ENCODE measurements at regions not wholly inside any gene's neighbourhood (a gene's known extent, or its start where the extent isn't known, plus 50 kb on each side); places are given as distances from the start of the nearest gene placed in this dataset.
A peak's percentile ranks its signal among the peaks of the same experiment; 100 is the strongest.

- TF ChIP-seq CTCF (IDR thresholded peaks at IDR 0.05; ENCODE audit: control extremely low read depth, extremely low read depth): no peak
- WGBS, 2 donors: 70 to 87% methylated on average over 3 of the region's 3 CpGs
- ATAC-seq (ENCODE audit: insufficient read depth, low FRiP score): no peak
- no peak overlapping the region for H3K27ac ChIP-seq (ENCODE audit: low read depth in 1 of 2, low read length in 1 of 2)
- H3K4me1 ChIP-seq (ENCODE audit: control insufficient read depth in 5 of 5, insufficient read depth in 5 of 5, low read length in 5 of 5): peaks cover 0 to 2% (median 0%) of the 10 kb centered on the region in 5 donors
- no peak overlapping the region for H3K9ac ChIP-seq (ENCODE audit: insufficient read depth in 1 of 2, low read length in 2 of 2)
- DNase-seq: peak in 1 of 3 donors; percentile 11
- no peaks in the 10 kb centered on the region for H3K36me3 ChIP-seq (ENCODE audit: control insufficient read depth in 4 of 4, insufficient read depth in 4 of 4, low read length in 4 of 4)
- no peaks in the 10 kb centered on the region for H3K9me3 ChIP-seq (ENCODE audit: control insufficient read depth in 4 of 4, insufficient read depth in 3 of 4, low read length in 3 of 4)
- no peak overlapping the region for H3K4me3 ChIP-seq
- no peaks in the 10 kb centered on the region for H3K27me3 ChIP-seq (ENCODE audit: control insufficient read depth in 3 of 3, insufficient read depth in 3 of 3, low read length in 2 of 3)
These were observed 126.3 kb upstream of the EMCN start for GRCh38 chr4:100644150-100644549.

GRCh38 chr4:100641336-100641735, 123.5 kb upstream of the EMCN start:
- no peaks in the 10 kb centered on the region for H3K27me3 ChIP-seq (ENCODE audit: control insufficient read depth in 3 of 3, insufficient read depth in 3 of 3, low read length in 2 of 3)
- no peaks in the 10 kb centered on the region for H3K9me3 ChIP-seq (ENCODE audit: control insufficient read depth in 4 of 4, insufficient read depth in 3 of 4, low read length in 3 of 4)
- TF ChIP-seq CTCF (IDR thresholded peaks at IDR 0.05; ENCODE audit: control extremely low read depth, extremely low read depth): no peak
- no peak for DNase-seq
- no peak overlapping the region for H3K4me3 ChIP-seq
- H3K36me3 ChIP-seq (ENCODE audit: control insufficient read depth in 4 of 4, insufficient read depth in 4 of 4, low read length in 4 of 4): no peaks in the 10 kb centered on the region
- no peaks in the 10 kb centered on the region for H3K4me1 ChIP-seq (ENCODE audit: control insufficient read depth in 5 of 5, insufficient read depth in 5 of 5, low read length in 5 of 5)
- no peak overlapping the region for H3K27ac ChIP-seq (ENCODE audit: low read depth in 1 of 2, low read length in 1 of 2)
- ATAC-seq (ENCODE audit: insufficient read depth, low FRiP score): no peak
- H3K9ac ChIP-seq (ENCODE audit: insufficient read depth in 1 of 2, low read length in 2 of 2): no peak overlapping the region

- Histone ChIP-seq H3K36me3 (ENCODE audit: control insufficient read depth in 4 of 4, insufficient read depth in 4 of 4, low read length in 4 of 4) (no peaks in the 10 kb centered on the region), H3K27me3 (ENCODE audit: control insufficient read depth in 3 of 3, insufficient read depth in 3 of 3, low read length in 2 of 3) (no peaks in the 10 kb centered on the region), H3K9ac (ENCODE audit: insufficient read depth in 1 of 2, low read length in 2 of 2) (no peak overlapping the region), H3K27ac (ENCODE audit: low read depth in 1 of 2, low read length in 1 of 2) (peak overlapping the region in 1 of 2 donors; percentile 31), H3K9me3 (ENCODE audit: control insufficient read depth in 4 of 4, insufficient read depth in 3 of 4, low read length in 3 of 4) (peaks cover 0 to 8% (median 1%) of the 10 kb centered on the region in 4 donors), H3K4me1 (ENCODE audit: control insufficient read depth in 5 of 5, insufficient read depth in 5 of 5, low read length in 5 of 5) (no peaks in the 10 kb centered on the region), H3K4me3 (no peak overlapping the region)
- DNase-seq: no peak
- ATAC-seq (ENCODE audit: insufficient read depth, low FRiP score): no peak
- TF ChIP-seq CTCF (IDR thresholded peaks at IDR 0.05; ENCODE audit: control extremely low read depth, extremely low read depth): no peak
These were observed 118.1 kb upstream of the EMCN start for GRCh38 chr4:100635899-100636298.

- H3K36me3 ChIP-seq (ENCODE audit: control insufficient read depth in 4 of 4, insufficient read depth in 4 of 4, low read length in 4 of 4): no peaks in the 10 kb centered on the region
- H3K9ac ChIP-seq (ENCODE audit: insufficient read depth in 1 of 2, low read length in 2 of 2): no peak overlapping the region
- WGBS, 2 donors: 71 to 90% methylated on average over 2 of the region's 2 CpGs
- DNase-seq (no peak), ATAC-seq (ENCODE audit: insufficient read depth, low FRiP score) (no peak)
- no peak for TF ChIP-seq CTCF (IDR thresholded peaks at IDR 0.05; ENCODE audit: control extremely low read depth, extremely low read depth)
- H3K4me1 ChIP-seq (ENCODE audit: control insufficient read depth in 5 of 5, insufficient read depth in 5 of 5, low read length in 5 of 5): no peaks in the 10 kb centered on the region
- H3K9me3 ChIP-seq (ENCODE audit: control insufficient read depth in 4 of 4, insufficient read depth in 3 of 4, low read length in 3 of 4): peaks cover 0 to 8% (median 1%) of the 10 kb centered on the region in 4 donors
- H3K4me3 ChIP-seq: no peak overlapping the region
- H3K27me3 ChIP-seq (ENCODE audit: control insufficient read depth in 3 of 3, insufficient read depth in 3 of 3, low read length in 2 of 3): no peaks in the 10 kb centered on the region
- H3K27ac ChIP-seq (ENCODE audit: low read depth in 1 of 2, low read length in 1 of 2): no peak overlapping the region
These were observed 115.4 kb upstream of the EMCN start for GRCh38 chr4:100633269-100633668.

All from lung (tissue), 11 donors.